HG02571 (cell line): ENCODE measurements at regions not wholly inside any gene's neighbourhood (a gene's known extent, or its start where the extent isn't known, plus 50 kb on each side); places are given as distances from the start of the nearest gene placed in this dataset.

Experiments
- ATAC-seq: cut with Tn5 transposase; IDR thresholded peaks from one replicate; pipeline ENCODE4 v1.9.1; 2021; ENCODE audit warnings: mild to moderate bottlenecking, moderate library complexity; ENCODE audit not compliant: unreplicated experiment

DNA sequence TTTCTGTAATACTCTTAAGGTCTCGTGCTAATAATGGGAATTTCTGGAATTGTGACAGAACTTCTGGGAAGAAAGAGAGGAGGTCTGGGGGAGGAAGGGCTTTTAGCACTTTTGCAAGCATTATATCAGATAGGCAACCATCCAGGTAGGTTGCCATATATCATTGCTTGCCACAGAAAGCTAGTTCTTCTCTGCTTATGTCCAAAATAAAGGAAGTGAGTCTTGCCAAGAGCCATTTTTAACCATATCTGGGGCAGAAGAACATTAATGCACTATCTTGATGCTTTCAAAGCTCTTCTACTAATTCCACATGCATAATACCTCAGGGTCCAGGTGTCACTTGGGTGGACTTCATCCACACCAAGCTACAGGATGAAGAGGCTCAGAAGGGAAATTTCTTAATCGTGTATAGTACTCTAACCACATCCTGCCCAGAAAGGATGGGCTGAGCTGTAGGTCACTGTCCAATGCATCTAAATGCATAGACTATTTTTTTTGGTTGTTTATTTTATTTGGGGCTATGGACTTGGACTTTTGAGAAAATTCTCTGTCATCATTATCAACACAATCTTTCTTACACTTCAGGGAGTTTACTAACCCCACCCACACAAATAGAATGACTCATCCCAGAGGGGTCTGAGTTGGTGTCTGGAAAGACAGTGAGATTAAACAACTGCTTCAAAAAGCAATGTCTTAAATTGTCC, 68.9 kb upstream of the ADO start:
- ATAC-seq: no peak

DNA sequence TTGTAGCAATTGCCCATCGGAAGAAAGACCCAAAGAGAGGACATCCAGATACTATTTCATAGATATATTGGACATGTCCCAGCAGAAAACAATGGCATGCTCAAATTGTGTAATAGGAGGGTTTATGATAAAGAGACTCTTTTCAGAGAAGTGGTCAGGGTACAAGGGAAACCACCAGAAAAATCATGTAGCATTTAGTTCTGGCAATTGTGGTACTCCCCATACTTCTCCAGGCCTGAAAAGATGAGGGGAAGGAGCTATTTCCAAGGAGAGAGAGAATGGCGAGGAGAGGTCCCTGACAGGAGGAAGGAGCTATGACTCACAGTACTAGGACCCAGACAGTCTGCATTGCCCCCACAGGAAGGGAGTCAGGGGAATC, 68.4 kb upstream of the ADO start:
- no peak for ATAC-seq

DNA sequence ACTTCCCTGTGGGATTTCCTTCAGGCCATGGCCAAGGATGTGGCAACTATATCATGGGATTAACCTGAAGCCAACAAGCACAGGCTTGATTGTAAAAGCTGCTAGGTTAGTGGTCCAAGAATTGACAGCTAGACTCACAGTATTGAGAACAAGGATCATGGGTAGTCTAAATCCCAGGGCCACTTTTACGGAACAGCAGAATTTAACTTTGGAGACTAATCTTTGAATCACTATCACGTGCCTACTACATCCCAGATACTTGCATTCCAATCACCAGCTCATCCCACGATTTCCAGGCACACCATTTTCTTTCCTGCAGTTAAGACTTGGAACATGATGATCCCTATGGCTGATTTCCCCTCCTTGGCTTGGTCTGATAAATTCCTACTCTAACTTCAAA, 65.6 kb upstream of the ADO start:
- ATAC-seq: no peak

DNA sequence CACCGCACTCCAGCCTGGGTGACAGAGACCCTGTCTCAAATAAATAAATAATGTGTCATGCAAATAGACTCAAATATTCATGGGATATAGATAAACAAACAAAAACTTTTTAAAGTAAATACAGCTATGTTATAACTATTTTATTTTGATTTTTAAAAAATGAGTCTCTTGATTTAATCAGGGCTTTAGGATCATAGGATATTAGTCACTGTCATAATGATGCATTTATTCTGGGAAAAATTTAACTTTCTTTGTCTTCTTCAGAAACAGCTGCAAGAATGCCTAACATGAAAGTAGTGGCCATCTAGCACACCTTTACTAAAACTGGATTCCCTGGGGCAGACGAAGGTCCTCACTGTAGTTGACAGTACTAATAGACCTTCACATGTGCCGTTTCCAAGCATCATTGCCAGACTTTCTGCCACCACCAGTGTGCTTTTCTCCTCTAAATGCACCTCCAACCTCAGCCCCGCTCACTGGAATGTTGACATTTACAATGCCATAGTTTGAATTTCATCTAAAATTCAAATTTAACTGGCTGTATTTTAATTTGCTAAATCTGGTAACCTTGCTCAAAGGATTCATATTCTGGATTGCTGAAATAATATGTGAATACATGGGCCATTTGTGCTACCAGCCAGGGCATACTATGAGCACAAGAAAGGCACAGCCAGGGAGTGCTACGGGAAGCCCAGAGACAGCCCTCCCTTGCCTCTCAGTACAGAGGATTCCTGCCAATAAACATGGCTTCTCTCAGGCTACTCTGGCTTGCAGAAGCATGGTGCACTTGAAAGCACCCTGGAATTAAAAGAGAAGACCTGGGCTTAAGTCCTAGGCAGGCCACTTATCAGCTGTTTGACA, 63.4 kb upstream of the ADO start:
- ATAC-seq: no peak

DNA sequence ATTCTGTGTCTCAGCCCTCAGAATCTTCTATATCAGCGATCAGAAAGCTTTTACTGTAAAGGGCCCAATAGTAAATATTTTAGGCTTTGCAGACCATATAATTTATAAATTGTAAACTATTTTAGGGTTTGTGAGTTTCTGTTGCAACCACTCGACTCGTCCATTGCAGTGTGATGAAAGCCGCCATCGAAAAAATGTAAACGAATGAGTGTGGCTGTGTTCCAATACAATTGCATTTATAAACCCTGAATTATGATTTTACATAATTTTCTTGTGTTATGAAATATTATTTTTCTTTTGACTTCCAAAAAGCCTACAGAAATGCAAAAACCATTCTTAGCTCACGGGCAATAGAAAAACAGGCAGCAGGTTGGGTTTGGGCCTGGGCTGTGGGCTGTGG, 62.5 kb upstream of the ADO start:
- no peak for ATAC-seq

DNA sequence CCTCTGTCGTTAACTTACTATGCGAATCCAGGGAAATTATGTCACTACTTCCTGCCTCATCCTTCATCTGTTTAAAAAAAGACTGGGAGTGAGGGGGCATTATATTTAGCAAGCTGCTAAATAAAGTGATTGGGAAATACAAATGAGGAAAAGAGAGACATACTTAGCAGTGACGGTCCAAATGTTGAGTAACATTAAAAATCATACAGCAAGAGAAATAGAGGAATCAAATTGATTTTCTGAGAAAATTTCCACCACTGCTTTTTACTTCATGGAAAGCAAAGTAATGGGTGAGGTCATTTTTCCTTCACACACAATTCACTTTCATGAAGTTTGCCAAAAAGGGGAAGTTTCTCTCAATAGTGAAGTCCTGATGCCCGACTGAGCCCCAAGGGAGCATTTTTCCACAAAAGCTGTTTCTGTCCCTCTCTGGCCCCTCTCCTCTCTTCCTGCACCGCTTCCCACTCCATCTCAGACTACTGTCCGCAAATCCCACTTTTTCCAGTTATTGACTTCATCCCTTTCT, 61.9 kb upstream of the ADO start:
- ATAC-seq: no peak

DNA sequence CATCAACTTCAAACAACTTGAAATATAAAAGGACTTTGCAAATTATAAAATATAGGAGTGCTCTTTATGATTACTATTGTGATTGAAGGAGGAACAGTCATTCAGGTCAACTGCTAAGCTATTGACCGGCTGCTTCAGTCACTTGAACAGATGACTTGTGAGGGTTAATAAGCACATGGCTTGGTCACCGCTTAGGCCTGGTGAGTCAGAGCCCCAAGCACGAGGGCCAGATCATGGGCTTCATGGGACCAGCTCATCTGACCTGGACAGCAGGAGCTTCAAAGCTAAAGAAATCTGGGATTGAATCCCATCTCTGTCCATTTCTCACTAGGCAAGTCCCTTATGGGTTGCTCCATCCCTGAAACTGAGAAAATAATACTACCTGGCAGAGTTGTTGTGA, 60.4 kb upstream of the ADO start:
- no peak for ATAC-seq

DNA sequence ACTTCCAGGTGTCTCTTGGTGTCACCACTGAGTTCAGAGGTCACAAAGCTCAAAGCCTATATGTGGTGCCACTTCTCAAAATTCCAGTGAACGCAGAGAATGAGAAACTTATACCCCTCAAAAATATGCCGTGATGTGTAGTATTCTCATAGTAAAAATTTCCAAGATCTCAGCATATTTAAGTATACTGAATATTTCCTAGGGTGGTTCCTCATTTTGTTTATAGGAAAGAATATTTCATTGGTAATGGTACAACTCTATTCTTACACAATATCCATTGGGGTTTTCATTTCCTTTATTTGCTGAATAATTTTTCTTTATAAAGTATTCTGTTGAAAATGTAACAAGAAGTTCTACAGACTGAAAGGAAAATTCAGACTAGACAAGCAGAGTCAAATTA, 58.9 kb upstream of the ADO start:
- ATAC-seq: no peak

DNA sequence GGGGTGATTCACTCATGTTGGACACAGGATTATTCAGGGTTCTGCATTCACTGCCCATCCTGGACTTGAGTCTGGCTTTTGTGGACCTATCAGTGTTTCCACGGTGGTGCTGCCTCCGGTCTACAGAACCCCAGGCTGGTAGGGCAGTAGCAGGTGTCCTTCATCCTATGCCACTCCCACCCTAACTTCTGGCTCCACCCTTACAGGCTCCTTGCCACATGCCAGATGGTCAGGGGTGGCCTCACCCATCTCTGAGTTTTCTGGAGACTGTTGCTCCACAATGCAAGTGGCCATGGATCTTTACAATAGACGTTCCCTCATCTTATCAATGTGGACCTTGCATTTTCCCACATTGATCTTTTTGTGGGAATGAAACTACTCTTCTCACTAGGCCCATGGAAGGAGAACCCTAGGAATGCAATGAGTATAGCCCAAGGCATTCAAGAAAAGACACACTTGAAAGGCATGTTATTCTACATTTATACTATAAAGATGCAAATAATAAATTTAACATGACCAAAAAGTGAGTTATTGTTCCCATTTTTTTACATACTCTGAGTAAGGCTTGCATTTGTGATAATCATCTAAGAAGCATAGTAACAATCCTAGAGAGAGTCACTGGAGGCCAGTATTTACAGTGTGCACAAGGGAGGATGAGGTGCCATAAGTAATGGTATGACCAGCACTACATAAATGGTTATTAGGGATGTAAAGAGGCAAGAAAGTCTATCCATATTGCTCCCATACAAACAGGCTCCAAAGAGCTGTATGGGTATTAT, 57.4 kb upstream of the ADO start:
- no peak for ATAC-seq

DNA sequence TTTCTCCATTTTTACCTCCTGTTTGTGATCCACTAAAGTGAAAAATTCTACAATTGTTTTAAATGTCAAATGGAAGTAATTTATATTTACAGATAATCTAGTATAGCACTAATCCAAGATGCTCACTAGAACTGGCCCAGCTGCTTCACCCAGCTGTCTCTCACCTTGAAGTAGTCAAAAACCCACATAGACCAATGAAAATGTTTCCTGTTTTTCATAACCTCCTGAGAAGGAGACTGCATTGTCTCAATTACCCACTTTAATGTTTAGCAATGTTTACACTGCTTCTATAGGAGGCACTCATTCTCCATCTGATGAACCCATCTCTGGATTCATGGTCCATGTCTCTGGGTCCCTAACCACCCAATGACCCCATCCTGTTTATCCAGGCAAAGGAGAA, 56.1 kb upstream of the ADO start:
- ATAC-seq: no peak

DNA sequence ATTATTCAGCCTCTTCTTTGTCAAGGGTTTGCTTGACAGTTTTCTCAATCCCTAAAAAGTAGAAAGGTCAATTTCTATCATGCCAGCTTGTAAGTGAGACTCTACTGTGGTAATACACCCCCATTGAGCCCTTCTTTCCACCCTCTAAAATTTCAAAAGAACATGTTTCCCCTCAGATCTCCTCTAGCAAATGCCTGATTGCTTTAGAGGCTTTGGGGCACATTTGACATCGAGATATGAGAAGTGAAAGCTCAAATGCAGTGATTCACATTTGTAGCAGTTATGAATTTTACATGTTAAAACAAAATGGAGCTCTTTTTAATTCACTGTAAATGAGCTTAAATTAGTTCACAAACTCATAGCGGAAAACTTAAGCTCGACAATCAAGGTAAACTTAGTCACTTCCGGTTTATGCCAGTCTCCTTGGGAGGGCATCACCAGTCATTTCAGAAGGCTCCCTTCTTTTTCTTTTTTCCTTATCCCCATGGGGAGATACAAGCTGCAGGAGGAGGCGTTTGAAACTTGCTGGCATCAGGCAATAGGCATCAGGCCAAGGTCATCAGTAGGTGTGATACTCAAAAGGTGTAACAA, 55.3 kb upstream of the ADO start:
- no peak for ATAC-seq
